Transverse colon (tissue), 4 donors: ENCODE measurements at regions not wholly inside any gene's neighbourhood (a gene's known extent, or its start where the extent isn't known, plus 50 kb on each side); places are given as distances from the start of the nearest gene placed in this dataset.

ENCODE experiments used
- CTCF ChIP-seq, 5 experiments: fragments of 200-600 bp in 3 of 5; fragments of 450-650 bp in 2 of 5; sonication (generic) in 3 of 5; IDR thresholded peaks; 1 replicate in 2 of 5; 2 replicates in 3 of 5; pipeline ENCODE4 v1.5.1; 2016 to 2017; ENCODE audit warnings: antibody characterized with exemption in 5 of 5, inconsistent platforms in 3 of 5, mild to moderate bottlenecking in 2 of 5, moderate library complexity in 1 of 5
- EP300 ChIP-seq: sonication (generic); formaldehyde crosslinking; IDR thresholded peaks from one replicate; pipeline ENCODE4 v1.6.1; 2017; ENCODE audit warnings: antibody characterized with exemption, low read depth
- POLR2A ChIP-seq: fragments of 450-650 bp; IDR thresholded peaks from one replicate; pipeline ENCODE4 v1.6.1; 2016; ENCODE audit warnings: antibody characterized with exemption, mild to moderate bottlenecking, moderate library complexity
- POLR2AphosphoS5 ChIP-seq, 3 donors: sonication (generic); formaldehyde crosslinking; IDR thresholded peaks; one replicate each; pipeline ENCODE4 v1.6.1; 2016; ENCODE audit warnings: antibody characterized with exemption in 3 of 3

- TF ChIP-seq CTCF (IDR thresholded peaks at IDR 0.05) (no peak), POLR2A (no peak), POLR2AphosphoS5 (IDR thresholded peaks at IDR 0.05) (no peak), EP300 (no peak)
These were observed 233.2 kb upstream of the CXADR start for GRCh38 chr21:17279663-17280062.
